Neural cell (in vitro differentiated cells): ENCODE measurements at regions not wholly inside any gene's neighbourhood (a gene's known extent, or its start where the extent isn't known, plus 50 kb on each side); places are given as distances from the start of the nearest gene placed in this dataset.

Experiments
- H2AFZ ChIP-seq: fragments of 200-600, 300-800 bp; sonication (generic), shearing (Covaris generic); 2 replicates; pipeline ENCODE4 v1.6.0; 2014; ENCODE audit warnings: low read depth, mild to moderate bottlenecking, antibody characterized with exemption, low read length, moderate library complexity
- H3F3A ChIP-seq: fragments of 200-600 bp; shearing (Covaris generic); 2 replicates; pipeline ENCODE4 v1.6.1; 2016; ENCODE audit warnings: mild to moderate bottlenecking, moderate library complexity, mixed read lengths, antibody characterized with exemption, low read length; ENCODE audit not compliant: insufficient read depth, poor library complexity, severe bottlenecking
- H3K27ac ChIP-seq: fragments of 200-600, 300-800 bp; sonication (generic), shearing (Covaris generic); 2 replicates; pipeline ENCODE4 v1.5.1; 2014; ENCODE audit warnings: mild to moderate bottlenecking, low read length, moderate library complexity
- H3K27me3 ChIP-seq: fragments of 300-800, 200-600 bp; sonication (generic), shearing (Covaris generic); 2 replicates; pipeline ENCODE4 v1.6.0; 2014; ENCODE audit warnings: mild to moderate bottlenecking, low read depth, low read length, moderate library complexity; ENCODE audit not compliant: insufficient read depth
- H3K36me3 ChIP-seq: fragments of 300-800, 200-600 bp; sonication (generic), shearing (Covaris generic); 2 replicates; pipeline ENCODE4 v1.5.1; 2014; ENCODE audit warnings: mild to moderate bottlenecking, antibody characterized with exemption, low read length, moderate library complexity; ENCODE audit not compliant: insufficient read depth
- H3K4me2 ChIP-seq: fragments of 300-800, 200-600 bp; sonication (generic), shearing (Covaris generic); 2 replicates; pipeline ENCODE4 v1.6.0; 2014; ENCODE audit warnings: mild to moderate bottlenecking, low read length
- H3K4me3 ChIP-seq: fragments of 300-800, 200-600 bp; sonication (generic), shearing (Covaris generic); 2 replicates; pipeline ENCODE4 v1.5.1; 2014; ENCODE audit warnings: mild to moderate bottlenecking, low read length, moderate library complexity
- H3K79me2 ChIP-seq: fragments of 200-600 bp; shearing (Covaris generic); replicated peaks from 2 replicates; pipeline ENCODE4 v1.6.0; 2014; ENCODE audit warnings: mild to moderate bottlenecking, low read length, moderate library complexity; ENCODE audit not compliant: insufficient read depth
- H3K9ac ChIP-seq: fragments of 300-800, 200-600 bp; sonication (generic), shearing (Covaris generic); 2 replicates; pipeline ENCODE4 v1.6.1; 2016; ENCODE audit warnings: mild to moderate bottlenecking, low read length, mixed read lengths
- H3K9me2 ChIP-seq: fragments of 200-600 bp; shearing (Covaris generic); 2 replicates; pipeline ENCODE4 v1.6.1; 2016; ENCODE audit warnings: mild to moderate bottlenecking, low read length, mixed read lengths; ENCODE audit not compliant: insufficient read depth
- H3K9me3 ChIP-seq: fragments of 200-600, 300-800 bp; sonication (generic), shearing (Covaris generic); 2 replicates; pipeline ENCODE4 v1.6.1; 2016; ENCODE audit warnings: mild to moderate bottlenecking, mixed run types, low read length, moderate library complexity, mixed read lengths
- H4K20me1 ChIP-seq: fragments of 200-600 bp; shearing (Covaris generic); 2 replicates; pipeline ENCODE4 v1.6.1; 2016; ENCODE audit warnings: mild to moderate bottlenecking, mixed run types; ENCODE audit not compliant: insufficient read depth
- CTCF ChIP-seq: fragments of 450-650 bp; IDR thresholded peaks from 2 replicates; pipeline ENCODE4 v1.5.1; 2014; ENCODE audit warnings: antibody characterized with exemption, mild to moderate bottlenecking, moderate library complexity; ENCODE audit not compliant: poor library complexity, severe bottlenecking
- EP300 ChIP-seq: fragments of 450-650 bp; conservative IDR thresholded peaks from 2 replicates; pipeline ENCODE4 v1.6.1; 2014; ENCODE audit warnings: antibody characterized with exemption, mild to moderate bottlenecking, moderate library complexity; ENCODE audit not compliant: poor library complexity, severe bottlenecking
- EZH2 ChIP-seq: fragments of 200-600, 300-800 bp; shearing (Covaris generic), sonication (generic); IDR thresholded peaks from 2 replicates; pipeline ENCODE4 v1.6.1; 2014; ENCODE audit warnings: antibody characterized with exemption, low read length, borderline replicate concordance, mild to moderate bottlenecking; ENCODE audit not compliant: insufficient read depth, poor library complexity, severe bottlenecking
- MXI1 ChIP-seq: fragments of 450-650 bp; conservative IDR thresholded peaks from 2 replicates; pipeline ENCODE4 v1.6.1; 2014; ENCODE audit warnings: antibody characterized with exemption, mild to moderate bottlenecking; ENCODE audit not compliant: poor library complexity, severe bottlenecking
- POLR2AphosphoS5 ChIP-seq: IDR thresholded peaks from 2 replicates; pipeline ENCODE4 v1.6.1; 2012
- RAD21 ChIP-seq: fragments of 450-650 bp; conservative IDR thresholded peaks from 2 replicates; pipeline ENCODE4 v1.6.1; 2014; ENCODE audit warnings: antibody characterized with exemption, mild to moderate bottlenecking, moderate library complexity
- REST ChIP-seq: IDR thresholded peaks from 2 replicates; pipeline ENCODE4 v1.6.1; 2012; ENCODE audit warnings: borderline replicate concordance
- TAF1 ChIP-seq: IDR thresholded peaks from 2 replicates; pipeline ENCODE4 v1.6.1; 2012; ENCODE audit warnings: low read depth

- no peak for TF ChIP-seq MXI1
- no peak for TF ChIP-seq EZH2
Observed at GRCh38 chr10:78462176-78462575, 428.5 kb downstream of the RPS24 start (continued).

- Histone ChIP-seq H3K36me3 (no peaks in the 10 kb centered on the region), H3K27me3 (no peaks in the 10 kb centered on the region), H3F3A (no peaks in the 10 kb centered on the region), H3K4me2 (no peak overlapping the region), H3K4me3 (no peak overlapping the region), H3K27ac (no peak overlapping the region), H3K9me3 (no peaks in the 10 kb centered on the region), H3K9ac (no peak overlapping the region), H2AFZ (no peak overlapping the region), H3K79me2 (no peaks in the 10 kb centered on the region), H4K20me1 (no peaks in the 10 kb centered on the region), H3K9me2 (no peaks in the 10 kb centered on the region)
- TF ChIP-seq EZH2 = no peak
Observed at GRCh38 chr10:78462726-78463228, 429.1 kb downstream of the RPS24 start.

- Histone ChIP-seq H3K27me3 (no peaks in the 10 kb centered on the region), H3F3A (no peaks in the 10 kb centered on the region), H3K36me3 (no peaks in the 10 kb centered on the region), H3K27ac (no peak overlapping the region), H3K79me2 (no peaks in the 10 kb centered on the region), H4K20me1 (no peaks in the 10 kb centered on the region), H3K4me3 (no peak overlapping the region), H3K9ac (no peak overlapping the region), H3K9me2 (no peaks in the 10 kb centered on the region), H3K4me2 (no peak overlapping the region), H2AFZ (no peak overlapping the region), H3K9me3 (no peaks in the 10 kb centered on the region)
- TF ChIP-seq REST (no peak), RAD21 (no peak), CTCF (no peak), EP300 (no peak), EZH2 (no peak), TAF1 (no peak), POLR2AphosphoS5 (no peak), MXI1 (no peak)
Observed at GRCh38 chr10:78464118-78464855, 430.6 kb downstream of the RPS24 start.
